Fibroblast of mammary gland (primary cell): ENCODE measurements at regions not wholly inside any gene's neighbourhood (a gene's known extent, or its start where the extent isn't known, plus 50 kb on each side); places are given as distances from the start of the nearest gene placed in this dataset.
A peak's percentile ranks its signal among the peaks of the same experiment; 100 is the strongest.

Experiments used
- DNase-seq: peaks from one replicate; pipeline ENCODE4 v3.0.0-alpha.2; 2010; ENCODE audit warnings: low read depth
- H3K4me3 ChIP-seq: 2 replicates; pipeline ENCODE4 v1.5.1; 2011; ENCODE audit warnings: low read depth, mild to moderate bottlenecking, low read length, moderate library complexity; ENCODE audit not compliant: control insufficient read depth
- CTCF ChIP-seq: conservative IDR thresholded peaks from 2 replicates; pipeline ENCODE4 v1.5.1; 2011; ENCODE audit warnings: low read depth, low read length, inconsistent platforms; ENCODE audit not compliant: control insufficient read depth, insufficient read depth

DNA sequence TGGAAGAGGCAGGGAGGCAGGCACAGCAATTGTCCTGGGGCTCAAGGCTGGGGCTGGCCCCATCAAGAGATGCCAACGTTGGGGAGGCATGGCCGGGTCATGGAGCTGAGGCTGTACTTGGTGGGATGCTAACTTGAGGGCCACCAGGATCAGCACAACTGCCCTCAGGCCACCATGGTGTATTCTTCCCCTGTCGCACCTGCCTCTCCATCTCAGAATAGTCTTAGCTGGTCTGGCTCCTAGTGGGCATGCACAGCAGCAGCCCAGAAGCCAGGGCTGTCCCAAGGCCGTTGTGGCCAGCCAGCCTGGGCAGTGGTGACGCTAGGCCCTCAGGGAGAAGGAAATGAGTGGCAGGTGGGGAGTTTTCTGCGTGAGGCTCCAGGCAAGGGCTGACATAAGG is 91.3 kb downstream of the DHCR7 start:
- H3K4me3 ChIP-seq, result no peak overlapping the region
- no peak for DNase-seq
- TF ChIP-seq CTCF, result no peak

DNA sequence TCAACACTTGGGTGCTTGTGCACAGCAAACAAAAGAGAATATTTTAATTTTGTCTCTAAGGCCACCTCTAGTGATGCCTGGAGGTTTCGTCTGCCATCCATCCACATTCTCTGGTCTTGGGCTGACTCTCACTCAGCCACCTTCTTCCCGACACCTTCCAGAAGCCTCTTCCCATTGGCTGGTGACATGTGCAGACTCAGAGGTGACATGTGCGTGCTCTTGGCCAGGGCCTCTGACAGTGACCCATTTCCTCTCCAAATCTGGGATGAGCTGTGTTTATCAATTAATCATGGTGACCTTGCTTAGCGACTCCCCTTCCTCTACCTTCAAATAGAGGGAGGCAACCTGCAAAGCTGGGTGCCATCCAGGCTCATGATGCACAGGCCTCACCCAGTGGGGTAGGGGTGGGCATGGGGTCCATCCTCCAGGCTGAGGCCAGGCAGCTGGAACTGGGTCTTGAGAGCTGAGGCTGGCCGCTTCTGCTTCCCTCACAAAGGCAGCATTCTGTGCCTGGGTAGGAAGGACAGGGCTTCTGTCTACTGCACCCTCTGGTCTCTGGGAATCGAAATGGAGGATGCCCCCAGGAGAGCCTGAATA is 91.8 kb downstream of the DHCR7 start:
- no peak for TF ChIP-seq CTCF
- no peak overlapping the region for H3K4me3 ChIP-seq
- no peak for DNase-seq

DNA sequence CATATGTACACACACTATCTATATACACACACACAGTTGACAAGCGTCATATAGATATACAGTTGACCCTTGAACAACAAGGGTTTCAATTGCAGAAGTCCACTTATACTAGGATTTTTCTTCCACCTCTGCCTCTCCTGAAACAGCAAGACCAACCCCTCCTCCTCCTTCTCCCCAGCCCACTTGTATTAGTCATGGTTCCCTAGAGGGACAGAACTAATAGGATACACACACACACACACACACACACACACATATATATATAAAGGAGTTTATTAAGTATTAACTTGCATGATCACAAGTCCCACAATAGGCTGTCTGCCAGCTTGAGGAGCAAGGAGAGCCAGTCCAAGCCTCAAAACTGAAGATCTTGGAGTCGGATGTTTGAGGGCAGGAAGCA is 92.9 kb downstream of the DHCR7 start:
- TF ChIP-seq CTCF, result no peak
- peak; percentile 76 for DNase-seq
- H3K4me3 ChIP-seq, result no peak overlapping the region

GRCh38 chr11:71354394-71355105 is 93.6 kb downstream of the DHCR7 start:
- TF ChIP-seq CTCF, result no peak
- DNase-seq, result no peak
- H3K4me3 ChIP-seq, result no peak overlapping the region

GRCh38 chr11:71352748-71353147 is 95.4 kb downstream of the DHCR7 start:
- no peak for TF ChIP-seq CTCF
- no peak for DNase-seq
- no peak overlapping the region for H3K4me3 ChIP-seq

DNA sequence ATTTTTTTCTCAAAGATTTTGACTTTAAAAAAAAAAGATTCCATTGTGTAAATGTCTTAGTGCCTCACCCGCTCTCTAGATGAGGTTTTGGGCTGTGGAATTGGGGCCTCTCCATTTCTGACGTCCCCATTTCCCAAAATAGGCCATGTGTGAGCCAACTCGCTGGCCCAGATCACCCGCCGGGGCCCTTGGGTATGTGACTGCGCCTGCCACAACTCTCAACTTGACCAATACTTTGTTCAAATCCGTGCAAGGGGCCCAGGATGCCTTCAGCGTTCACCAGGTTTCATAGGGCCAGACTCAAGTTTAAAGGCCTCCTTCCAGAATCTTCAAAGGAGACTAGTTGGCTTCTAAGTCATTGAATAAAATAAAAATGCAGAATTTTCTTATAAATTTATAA is 96.0 kb downstream of the DHCR7 start:
- DNase-seq, result no peak
- no peak for TF ChIP-seq CTCF
- no peak overlapping the region for H3K4me3 ChIP-seq
